ENCODE measurements at regions not wholly inside any gene's neighbourhood (a gene's known extent, or its start where the extent isn't known, plus 50 kb on each side); places are given as distances from the start of the nearest gene placed in this dataset.
A peak's percentile ranks its signal among the peaks of the same experiment; 100 is the strongest.
"Not testable (repeated sequence)": the region's sequence is repeated elsewhere in the genome, so short reads cannot be mapped to it uniquely, and the experiment has no call there.

- no peak for DNase-seq
Measured at GRCh38 chr3:146732325-146732724, 127.2 kb upstream of the PLSCR5 start.

- no peak for DNase-seq
Measured at GRCh38 chr3:146715170-146715569, 110.0 kb upstream of the PLSCR5 start.

- no peak for DNase-seq
Measured at GRCh38 chr3:146712806-146713205, 107.7 kb upstream of the PLSCR5 start.

DNA sequence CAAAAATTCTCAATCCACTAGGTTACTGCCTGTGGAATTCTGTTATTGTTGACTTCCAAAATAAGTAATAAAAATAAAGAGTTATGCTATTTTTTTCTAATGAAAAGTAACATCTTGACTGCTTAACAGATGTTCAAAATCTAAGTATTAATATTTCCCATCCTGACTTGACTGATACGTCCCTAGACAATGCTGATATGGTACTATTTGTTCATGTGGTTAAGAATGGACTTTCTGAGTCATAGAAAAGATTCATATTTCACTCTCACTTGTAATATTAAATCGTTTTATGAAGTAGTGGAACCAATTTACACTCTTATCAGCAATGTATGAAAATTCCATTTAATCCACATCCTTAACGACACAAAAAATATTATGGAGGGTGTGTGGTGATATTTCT lies 104.8 kb upstream of the PLSCR5 start:
- DNase-seq = no peak

DNA sequence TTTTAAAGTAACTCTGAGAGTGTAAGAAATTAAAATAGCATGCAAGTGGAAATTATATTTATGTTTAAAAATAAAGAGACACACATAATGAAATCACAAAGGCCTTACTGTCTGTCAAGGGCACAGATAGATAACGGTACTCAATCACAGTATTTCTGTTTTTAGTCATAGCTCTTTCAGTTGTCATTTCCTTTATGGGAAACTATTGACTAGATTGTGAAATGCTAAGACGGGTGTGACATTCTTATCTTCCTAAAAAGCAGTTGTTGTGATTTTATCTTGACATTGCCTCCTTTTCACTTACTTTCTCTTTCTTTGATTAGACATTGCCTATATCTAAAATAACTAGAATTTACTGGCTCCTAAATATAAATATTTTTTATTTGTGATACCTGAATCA lies 100.1 kb upstream of the PLSCR5 start:
- no peak for DNase-seq

- no peak for DNase-seq
Measured at GRCh38 chr3:146702237-146702636, 97.1 kb upstream of the PLSCR5 start.

DNA sequence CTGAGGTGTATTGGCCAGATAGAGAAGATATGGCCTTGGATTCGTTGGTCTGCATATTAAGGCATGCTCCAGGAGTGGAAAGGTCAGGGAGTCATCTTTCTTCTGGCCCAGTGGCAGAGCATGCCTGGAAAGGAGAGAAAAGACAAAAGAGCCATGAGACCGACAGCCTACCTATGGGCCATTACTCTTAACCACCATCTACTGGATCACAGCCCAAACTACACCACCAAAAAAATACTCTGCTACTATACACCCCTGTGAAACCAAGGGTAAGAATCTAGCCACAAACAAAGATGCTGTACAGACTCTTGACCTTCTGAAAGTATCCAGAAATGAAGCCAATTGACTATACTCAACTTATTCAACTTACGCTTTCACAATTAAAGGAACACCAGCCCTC lies 96.1 kb upstream of the PLSCR5 start:
- no peak for DNase-seq

DNA sequence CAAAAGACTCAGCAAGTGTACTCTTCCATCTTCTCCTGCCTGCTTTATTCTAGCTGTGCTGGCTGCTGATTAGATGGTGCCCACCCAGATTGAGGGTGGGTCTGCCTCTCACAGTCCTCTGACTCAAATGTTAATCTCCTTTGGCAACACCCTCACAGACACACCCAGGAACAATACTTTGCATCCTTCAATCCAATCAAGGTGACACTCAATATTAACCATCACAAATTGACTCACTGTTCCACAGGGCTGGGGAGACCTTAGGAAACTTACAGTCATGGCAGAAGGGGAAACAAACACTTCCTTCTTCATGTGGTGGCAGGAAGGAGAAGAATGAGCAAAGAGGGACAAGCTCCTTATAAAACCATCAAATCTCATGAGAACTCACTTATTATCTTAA lies 94.9 kb upstream of the PLSCR5 start:
- DNase-seq = not testable (repeated sequence)

DNA sequence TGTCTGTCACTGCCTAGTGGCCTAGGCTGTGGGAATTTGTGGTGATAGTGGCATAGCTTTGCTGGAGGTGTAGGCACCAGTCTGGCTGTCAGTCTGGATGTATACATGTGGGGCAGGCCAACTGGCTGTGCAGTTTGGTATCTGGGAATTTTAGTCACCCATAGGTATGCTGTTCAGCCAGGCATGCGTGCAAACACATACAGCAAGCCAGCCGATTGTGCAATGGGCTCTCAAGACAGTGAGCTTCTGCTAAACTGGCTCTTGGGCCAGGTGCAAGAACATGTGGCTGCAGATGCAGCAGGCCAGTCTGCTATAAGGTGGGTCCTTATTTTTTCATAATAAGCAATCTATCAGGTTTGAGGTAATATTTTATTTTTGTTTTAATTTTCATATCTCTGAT lies 87.1 kb upstream of the PLSCR5 start:
- DNase-seq = no peak

DNA sequence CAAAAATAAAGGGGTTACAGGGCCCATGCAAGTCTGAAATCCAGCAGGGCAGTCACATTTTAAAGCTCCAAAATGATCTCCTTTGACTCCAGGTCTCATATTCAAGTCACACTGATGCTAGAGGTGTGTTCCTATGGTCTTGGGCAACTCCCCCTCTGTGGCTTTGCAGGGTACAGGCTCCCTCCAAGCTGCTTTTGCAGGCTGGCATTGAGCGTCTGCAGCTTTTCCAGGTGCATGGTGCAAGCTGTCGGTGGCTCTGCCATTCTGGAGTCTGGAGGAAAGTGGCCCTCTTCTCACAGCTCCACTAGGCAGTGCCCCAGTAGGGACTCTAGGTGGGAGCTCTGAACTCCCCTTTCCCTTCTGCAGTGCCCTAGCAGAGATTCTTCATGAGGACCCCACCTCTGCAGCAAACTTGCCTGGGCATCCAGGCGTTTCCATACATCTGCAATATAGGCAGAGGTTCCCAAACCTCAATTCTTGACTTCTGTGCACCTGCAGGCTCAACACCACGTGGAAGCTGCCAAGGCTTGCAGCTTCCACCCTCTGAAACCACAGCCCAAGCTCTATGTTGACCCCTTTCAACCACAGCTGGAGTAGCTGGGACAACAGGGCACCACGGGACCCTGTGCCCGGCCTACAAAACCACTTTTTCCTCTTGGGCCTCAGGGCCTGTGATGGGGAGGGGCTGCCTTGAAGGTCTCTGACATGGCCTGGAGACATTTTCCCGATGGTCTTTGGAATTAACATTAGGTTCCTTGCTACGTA lies 80.1 kb upstream of the PLSCR5 start:
- DNase-seq = no peak

GRCh38 chr3:146682171-146682570 lies 77.0 kb upstream of the PLSCR5 start:
- peak in 2 of 3 experiments; percentile 34 to 88 for DNase-seq

DNA sequence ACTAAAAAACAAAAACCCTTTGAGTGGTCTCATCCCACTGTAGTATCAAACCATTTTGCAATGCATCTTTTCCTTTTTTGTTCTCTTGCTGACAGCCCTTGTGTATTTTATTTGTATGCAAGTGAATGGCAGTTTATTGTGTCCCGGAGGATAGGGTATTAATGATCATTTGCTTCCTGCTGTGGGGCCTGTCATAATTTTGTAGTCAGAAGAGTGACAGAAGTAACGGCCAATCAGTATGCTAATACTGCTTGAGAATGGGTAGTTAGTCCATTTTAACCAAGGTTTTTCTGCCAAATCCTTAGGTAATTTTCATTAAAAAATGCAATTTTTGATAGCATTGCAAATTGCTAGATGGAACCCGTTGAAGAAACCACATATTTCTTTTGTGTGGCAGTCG lies 75.5 kb upstream of the PLSCR5 start:
- peak in 2 of 3 experiments; percentile 25 to 65 for DNase-seq

DNA sequence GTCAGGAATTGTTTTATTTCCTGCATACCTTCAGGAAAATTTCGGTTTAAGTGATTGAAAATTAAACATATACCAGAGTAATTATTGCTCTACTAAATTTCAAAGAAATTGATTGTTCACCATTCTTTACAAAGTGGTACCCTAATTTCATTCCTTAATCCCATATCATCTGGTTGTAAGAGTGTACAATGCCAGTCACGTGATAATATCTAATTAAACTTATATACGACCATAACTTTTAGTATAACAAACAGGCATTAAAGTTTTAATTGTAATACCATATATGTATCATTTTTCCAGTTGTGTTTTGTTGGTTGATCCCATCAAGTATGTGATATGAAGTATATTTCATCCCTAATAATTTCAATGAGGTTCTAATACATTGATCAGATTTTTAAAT lies 74.8 kb upstream of the PLSCR5 start:
- no peak for DNase-seq

- DNase-seq = no peak
Measured at GRCh38 chr3:146679191-146679590, 74.0 kb upstream of the PLSCR5 start.

- DNase-seq = no peak
Measured at GRCh38 chr3:146672941-146673340, 67.8 kb upstream of the PLSCR5 start.

DNA sequence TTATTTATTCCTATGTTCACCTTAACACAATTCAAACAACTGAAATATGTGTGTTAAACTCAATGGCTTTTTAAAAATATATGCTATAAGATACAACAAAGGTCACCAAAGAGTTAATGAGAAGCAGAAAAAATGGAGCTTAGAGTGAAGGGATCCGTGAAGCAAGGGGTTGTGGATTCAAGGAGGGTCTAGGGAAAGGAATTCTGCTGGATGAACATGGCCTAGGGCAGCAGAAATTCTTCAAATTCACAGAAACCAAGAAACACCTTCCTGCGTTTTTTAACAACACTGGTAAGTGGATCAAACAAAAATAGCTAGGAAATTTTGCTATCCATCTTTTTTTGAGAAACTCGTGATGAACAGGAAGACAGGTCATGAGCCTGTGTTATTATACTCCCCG lies 59.3 kb upstream of the PLSCR5 start:
- no peak for DNase-seq

- no peak for DNase-seq
Measured at GRCh38 chr3:146658841-146659240, 53.7 kb upstream of the PLSCR5 start.

GRCh38 chr3:146655333-146655996 lies 50.3 kb upstream of the PLSCR5 start:
- DNase-seq = peak in 1 of 3 experiments; percentile 34

All from NCI-H1417 (cell line).